PC-9 (cell line): ENCODE measurements at regions not wholly inside any gene's neighbourhood (a gene's known extent, or its start where the extent isn't known, plus 50 kb on each side); places are given as distances from the start of the nearest gene placed in this dataset.

Source experiments
- BruUV-seq: library from RNA; stranded (reverse); fragments of 400-500 nt; replicated peaks from 2 replicates; lab custom pipeline; 2021; lab: Mats Ljungman, UMichigan
- CTCF ChIA-PET: fragments of 300-600 bp; sonication (Branson Sonifier 250); formaldehyde crosslinking; loops from one replicate; lab custom pipeline; 2022; ENCODE audit warnings: antibody characterized with exemption; lab: Charles Lee
- POLR2A ChIA-PET: fragments of 300-600 bp; sonication (Branson Sonifier 250); formaldehyde crosslinking; loops from one replicate; lab custom pipeline; 2022; ENCODE audit warnings: antibody characterized with exemption; ENCODE audit not compliant: unreplicated experiment; lab: Charles Lee
- DNase-seq, 2 experiments: peaks; one replicate each; pipeline versions ENCODE4 v3.0.0 to v3.0.0-alpha.2; 2015 to 2022; ENCODE audit warnings: mixed read lengths in 1 of 2
- H2AFZ ChIP-seq: fragments of 200-600 bp; sonication (generic); 2 replicates; pipeline ENCODE4 v1.8.1; 2017; ENCODE audit warnings: antibody characterized with exemption
- H3F3A ChIP-seq: fragments of 200-600 bp; sonication (generic); 2 replicates; pipeline ENCODE4 v1.8.1; 2017; ENCODE audit warnings: antibody characterized with exemption, mild to moderate bottlenecking, low read depth; ENCODE audit not compliant: insufficient read depth
- H3K27ac ChIP-seq: fragments of 200-600 bp; sonication (generic); 2 replicates; pipeline ENCODE4 v1.6.1; 2016; ENCODE audit warnings: mixed run types
- H3K27me3 ChIP-seq: fragments of 200-600 bp; sonication (generic); 2 replicates; pipeline ENCODE4 v1.6.1; 2016; ENCODE audit warnings: low read depth, mixed run types; ENCODE audit not compliant: insufficient read depth
- H3K36me3 ChIP-seq: fragments of 200-600 bp; sonication (generic); 2 replicates; pipeline ENCODE4 v1.6.1; 2016; ENCODE audit warnings: low read depth, mixed run types
- H3K4me1 ChIP-seq: fragments of 200-600 bp; sonication (generic); replicated peaks from 2 replicates; pipeline ENCODE4 v1.6.1; 2016; ENCODE audit warnings: mixed run types; ENCODE audit not compliant: insufficient read depth
- H3K4me2 ChIP-seq: fragments of 200-600 bp; sonication (generic); 2 replicates; pipeline ENCODE4 v1.6.1; 2017; ENCODE audit warnings: mixed run types
- H3K4me3 ChIP-seq: fragments of 200-600 bp; sonication (generic); 2 replicates; pipeline ENCODE4 v1.6.1; 2016; ENCODE audit warnings: mixed run types
- H3K79me2 ChIP-seq: fragments of 200-600 bp; sonication (generic); 2 replicates; pipeline ENCODE4 v1.6.1; 2017; ENCODE audit warnings: low read depth, mixed run types
- H3K9me2 ChIP-seq: fragments of 200-600 bp; sonication (generic); 2 replicates; pipeline ENCODE4 v1.8.1; 2017; ENCODE audit warnings: mild to moderate bottlenecking; ENCODE audit not compliant: insufficient read depth
- H3K9me3 ChIP-seq: fragments of 200-600 bp; sonication (generic); 2 replicates; pipeline ENCODE4 v1.8.1; 2016; ENCODE audit warnings: low read depth; ENCODE audit not compliant: insufficient read depth
- H4K20me1 ChIP-seq: fragments of 200-600 bp; sonication (generic); 2 replicates; pipeline ENCODE4 v1.8.1; 2017; ENCODE audit not compliant: insufficient read depth
- CTCF ChIP-seq: fragments of 200-600 bp; sonication (generic); conservative IDR thresholded peaks from 2 replicates; pipeline ENCODE4 v1.6.1; 2017; ENCODE audit warnings: mixed run types, antibody characterized with exemption, mild to moderate bottlenecking, moderate library complexity
- EZH2 ChIP-seq: fragments of 200-600 bp; sonication (generic); IDR thresholded peaks from 2 replicates; pipeline ENCODE4 v1.8.0; 2017; ENCODE audit warnings: antibody characterized with exemption, low read depth
- intact Hi-C: fragments of 100-400 bp; cut with micrococcal nuclease; formaldehyde crosslinking; loops from one replicate; pipeline ENCODE4 v1.10.0; 2022; ENCODE audit not compliant: unreplicated experiment

- intact Hi-C loops = no loop called here
- POLR2A ChIA-PET = no interaction called here
- Histone ChIP-seq H2AFZ (no peak overlapping the region), H4K20me1 (no peaks in the 10 kb centered on the region), H3K27me3 (peaks cover 3% of the 10 kb centered on the region; the same call in 1 of the 2 replicates), H3K36me3 (no peaks in the 10 kb centered on the region), H3K79me2 (no peaks in the 10 kb centered on the region), H3K4me2 (no peak overlapping the region), H3K9me3 (no peaks in the 10 kb centered on the region), H3F3A (no peaks in the 10 kb centered on the region), H3K4me1 (no peaks in the 10 kb centered on the region), H3K9me2 (no peaks in the 10 kb centered on the region), H3K27ac (no peak overlapping the region), H3K4me3 (no peak overlapping the region)
- DNase-seq = no peak
- TF ChIP-seq CTCF (no peak), EZH2 (no peak)
- CTCF ChIA-PET = no interaction called here
- no TSS peak for BruUV-seq
Measured at GRCh38 chr15:31977138-31977537, 53.2 kb upstream of the CHRNA7 start.

GRCh38 chr15:31977812-31978661 is 52.3 kb upstream of the CHRNA7 start:
- BruUV-seq = no TSS peak
- TF ChIP-seq CTCF (peak; percentile 81), EZH2 (no peak)
- ChIA-PET CTCF (no interaction called here), POLR2A (no interaction called here)
- Histone ChIP-seq H3K79me2 (no peaks in the 10 kb centered on the region), H3K4me2 (no peak overlapping the region), H3F3A (no peaks in the 10 kb centered on the region), H2AFZ (no peak overlapping the region), H3K4me1 (no peaks in the 10 kb centered on the region), H4K20me1 (no peaks in the 10 kb centered on the region), H3K4me3 (no peak overlapping the region), H3K9me3 (no peaks in the 10 kb centered on the region), H3K27ac (no peak overlapping the region), H3K36me3 (no peaks in the 10 kb centered on the region), H3K9me2 (no peaks in the 10 kb centered on the region), H3K27me3 (peaks cover 5% of the 10 kb centered on the region; the same call in 1 of the 2 replicates)
- DNase-seq = peak in 1 of 2 experiments; percentile 45
- intact Hi-C loops = no loop called here
